Uterus (tissue), 3 donors: ENCODE measurements at regions not wholly inside any gene's neighbourhood (a gene's known extent, or its start where the extent isn't known, plus 50 kb on each side); places are given as distances from the start of the nearest gene placed in this dataset.
"Not testable (repeated sequence)": the region's sequence is repeated elsewhere in the genome, so short reads cannot be mapped to it uniquely, and the experiment has no call there.

ENCODE experiments used
- DNase-seq, 2 donors: peaks; one replicate each; pipeline ENCODE4 v3.0.0-alpha.2; 2019 to 2020
- H3K27ac ChIP-seq, 2 donors: fragments of 200-600 bp; sonication (generic); 1 replicate in 1 of 2; 2 replicates in 1 of 2; pipeline ENCODE4 v1.5.1; 2016 to 2018
- H3K27me3 ChIP-seq, 2 donors: fragments of 200-600 bp; sonication (generic); one replicate each; pipeline ENCODE4 v1.5.1; 2018 to 2019; ENCODE audit warnings: control low read depth in 1 of 2
- H3K36me3 ChIP-seq, 2 donors: fragments of 200-600 bp; sonication (generic); one replicate each; pipeline ENCODE4 v1.5.1; 2019; ENCODE audit warnings: control low read depth in 1 of 2
- H3K4me1 ChIP-seq, 2 donors: fragments of 200-600 bp; sonication (generic); one replicate each; pipeline ENCODE4 v1.5.1; 2018 to 2019; ENCODE audit warnings: control low read depth in 1 of 2
- H3K4me3 ChIP-seq, 2 donors: fragments of 200-600 bp; sonication (generic); 1 replicate in 1 of 2; 2 replicates in 1 of 2; pipeline ENCODE4 v1.5.1; 2018 to 2019; ENCODE audit warnings: mild to moderate bottlenecking in 1 of 2
- H3K9me3 ChIP-seq, 2 donors: fragments of 200-600 bp; sonication (generic); one replicate each; pipeline ENCODE4 v1.5.1; 2019; ENCODE audit warnings: control low read depth in 1 of 2
- CTCF ChIP-seq, 4 experiments: fragments of 200-600 bp in 2 of 4; fragments of 450-650 bp in 2 of 4; sonication (generic) in 2 of 4; IDR thresholded peaks; one replicate each; pipeline ENCODE4 v1.5.1; 2016 to 2019; ENCODE audit warnings: antibody characterized with exemption in 4 of 4, mild to moderate bottlenecking in 2 of 4, moderate library complexity in 1 of 4
- POLR2A ChIP-seq, 2 donors: fragments of 450-650 bp; IDR thresholded peaks; one replicate each; pipeline ENCODE4 v1.6.1; 2016; ENCODE audit warnings: antibody characterized with exemption in 2 of 2, mild to moderate bottlenecking in 1 of 2, moderate library complexity in 1 of 2
- intact Hi-C: fragments of 100-400 bp; cut with DNase I; formaldehyde crosslinking; loops from one replicate; pipeline ENCODE4 v1.15.1; 2023; ENCODE audit warnings: low total_unique reads
- donor health status: DM: yes; HTN: yes; CAD: no.

- H3K4me3 ChIP-seq, result no peak overlapping the region
- H3K4me1 ChIP-seq, result no peaks in the 10 kb centered on the region
- no peak for TF ChIP-seq CTCF (IDR thresholded peaks at IDR 0.05)
- no peak for TF ChIP-seq POLR2A (IDR thresholded peaks at IDR 0.05)
- H3K9me3 ChIP-seq, result no peaks in the 10 kb centered on the region
- no peaks in the 10 kb centered on the region for H3K36me3 ChIP-seq
- DNase-seq, result no peak
- H3K27me3 ChIP-seq, result no peaks in the 10 kb centered on the region
- H3K27ac ChIP-seq, result no peak overlapping the region
- intact Hi-C loops, result no loop called here
These were observed 1787.3 kb downstream of the SLITRK5 start for GRCh38 chr13:89458456-89458855.

DNA sequence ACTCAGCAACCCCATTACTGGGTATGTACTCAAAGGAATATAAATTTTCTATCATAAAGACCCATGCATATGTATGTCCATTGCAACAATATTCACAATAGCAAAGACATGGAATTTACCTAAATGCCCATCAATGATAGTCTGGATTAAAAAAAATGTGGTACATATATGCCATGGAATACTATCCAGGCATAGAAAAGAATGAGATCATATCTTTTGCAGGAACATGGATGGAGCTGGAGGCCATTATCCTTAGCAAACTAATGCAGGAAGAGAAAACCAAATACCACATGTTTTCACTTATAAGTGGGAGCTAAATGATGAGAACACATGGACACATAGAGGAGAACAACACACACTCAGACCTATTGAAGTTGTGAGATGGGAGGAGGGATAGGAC is 1789.7 kb downstream of the SLITRK5 start:
- H3K9me3 ChIP-seq, DNase-seq, H3K4me3 ChIP-seq, H3K36me3 ChIP-seq, H3K27me3 ChIP-seq, intact Hi-C loops, H3K27ac ChIP-seq, H3K4me1 ChIP-seq: not testable (repeated sequence)

- Histone ChIP-seq H3K9me3 (no peaks in the 10 kb centered on the region), H3K27ac (no peak overlapping the region), H3K36me3 (no peaks in the 10 kb centered on the region), H3K4me1 (no peaks in the 10 kb centered on the region), H3K4me3 (no peak overlapping the region), H3K27me3 (no peaks in the 10 kb centered on the region)
- no peak for DNase-seq
- intact Hi-C loops, result no loop called here
- TF ChIP-seq CTCF (IDR thresholded peaks at IDR 0.05) (no peak), POLR2A (IDR thresholded peaks at IDR 0.05) (no peak)
These were observed 1794.2 kb downstream of the SLITRK5 start for GRCh38 chr13:89465366-89465765.

GRCh38 chr13:89468081-89468480 is 1796.9 kb downstream of the SLITRK5 start:
- no peak for DNase-seq
- Histone ChIP-seq H3K9me3 (no peaks in the 10 kb centered on the region), H3K27me3 (no peaks in the 10 kb centered on the region), H3K36me3 (no peaks in the 10 kb centered on the region), H3K4me3 (no peak overlapping the region), H3K27ac (no peak overlapping the region), H3K4me1 (no peaks in the 10 kb centered on the region)
- no peak for TF ChIP-seq CTCF (IDR thresholded peaks at IDR 0.05)
- TF ChIP-seq POLR2A (IDR thresholded peaks at IDR 0.05), result no peak
- intact Hi-C loops, result no loop called here

GRCh38 chr13:89470901-89471300 is 1799.7 kb downstream of the SLITRK5 start:
- H3K36me3 ChIP-seq, result no peaks in the 10 kb centered on the region
- no peaks in the 10 kb centered on the region for H3K4me1 ChIP-seq
- DNase-seq, result no peak
- intact Hi-C loops, result no loop called here
- H3K4me3 ChIP-seq, result no peak overlapping the region
- no peaks in the 10 kb centered on the region for H3K9me3 ChIP-seq
- H3K27ac ChIP-seq, result no peak overlapping the region
- no peaks in the 10 kb centered on the region for H3K27me3 ChIP-seq
- no peak for TF ChIP-seq CTCF (IDR thresholded peaks at IDR 0.05)
- no peak for TF ChIP-seq POLR2A (IDR thresholded peaks at IDR 0.05)

- no peak overlapping the region for H3K4me3 ChIP-seq
- no peak overlapping the region for H3K27ac ChIP-seq
- H3K27me3 ChIP-seq, result no peaks in the 10 kb centered on the region
- intact Hi-C loops, result no loop called here
- H3K4me1 ChIP-seq, result no peaks in the 10 kb centered on the region
- H3K36me3 ChIP-seq, result no peaks in the 10 kb centered on the region
- no peak for DNase-seq
- no peaks in the 10 kb centered on the region for H3K9me3 ChIP-seq
- TF ChIP-seq CTCF (IDR thresholded peaks at IDR 0.05) (no peak), POLR2A (IDR thresholded peaks at IDR 0.05) (no peak)
These were observed 1803.3 kb downstream of the SLITRK5 start for GRCh38 chr13:89474432-89474831.
